ENCODE measurements at regions not wholly inside any gene's neighbourhood (a gene's known extent, or its start where the extent isn't known, plus 50 kb on each side); places are given as distances from the start of the nearest gene placed in this dataset.

GRCh38 chr6:23002044-23002619 is 432.8 kb downstream of the HDGFL1 start:
- intact Hi-C loops (cut with DNase I; ENCODE audit: low total_unique reads) = no loop called here
- 83 to 98% (median 94%) methylated on average over 1 of the region's 1 CpG for WGBS, 5 donors
- H3K4me1 ChIP-seq = peaks cover 0 to 6% (median 0%) of the 10 kb centered on the region in 4 donors
- no peaks in the 10 kb centered on the region for H3K27me3 ChIP-seq
- no peak for DNase-seq
- TF ChIP-seq POLR2A (IDR thresholded peaks at IDR 0.05) (no peak), CTCF (IDR thresholded peaks at IDR 0.05) (no peak), EP300 (IDR thresholded peaks at IDR 0.05) (no peak), POLR2AphosphoS5 (IDR thresholded peaks at IDR 0.05) (no peak)
- H3K9me3 ChIP-seq = no peaks in the 10 kb centered on the region
- no peak overlapping the region for H3K4me3 ChIP-seq
- H3K27ac ChIP-seq = no peak overlapping the region
- no peaks in the 10 kb centered on the region for H3K36me3 ChIP-seq

DNA sequence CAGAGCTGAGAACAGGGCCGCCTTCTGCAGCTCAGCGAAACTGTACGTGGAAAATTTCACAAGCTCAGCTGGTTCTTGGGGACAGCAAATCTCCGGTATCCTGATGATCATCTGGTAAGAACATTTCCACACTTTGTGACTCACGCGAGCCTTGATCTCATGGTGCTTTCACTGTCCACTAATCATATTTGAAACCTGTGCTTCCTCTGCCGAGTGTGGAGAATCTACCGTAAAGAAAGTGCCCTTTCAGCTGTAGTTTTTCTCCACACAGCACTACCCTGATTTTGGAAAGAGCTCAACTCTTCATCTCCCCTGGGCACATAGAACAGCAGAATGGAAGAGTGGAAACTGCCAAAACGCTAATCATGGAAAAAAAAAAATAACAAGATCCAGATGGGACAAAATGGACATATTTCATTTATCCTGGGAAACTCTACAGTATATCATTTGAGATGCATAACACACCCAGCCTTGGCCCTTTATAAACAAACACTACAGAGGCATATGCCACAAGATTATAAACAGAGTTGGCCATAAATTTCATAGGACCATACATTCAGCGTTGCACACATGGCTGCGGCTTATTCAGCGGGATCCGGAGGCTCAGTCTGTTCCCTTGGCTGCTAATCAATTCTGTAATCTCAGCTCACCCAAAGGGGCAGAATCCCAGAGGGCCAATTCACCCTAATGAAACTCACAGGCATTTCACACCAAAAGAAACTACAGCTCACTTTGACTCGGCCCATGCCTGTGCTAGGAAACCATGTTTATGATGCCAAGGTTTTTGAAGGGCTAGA is 434.5 kb downstream of the HDGFL1 start:
- H3K27ac ChIP-seq = peak overlapping the region in 2 of 5 donors; percentile 2 to 74
- no peaks in the 10 kb centered on the region for H3K9me3 ChIP-seq
- DNase-seq = peak in 1 of 2 donors; percentile 35
- WGBS, 5 donors = 70 to 83% (median 78%) methylated on average over 14 of the region's 14 CpGs
- no peak overlapping the region for H3K4me3 ChIP-seq
- intact Hi-C loops (cut with DNase I; ENCODE audit: low total_unique reads) = no loop called here
- no peaks in the 10 kb centered on the region for H3K27me3 ChIP-seq
- TF ChIP-seq POLR2AphosphoS5 (IDR thresholded peaks at IDR 0.05) (peak in 2 of 3 donors; percentile 24 to 51), CTCF (IDR thresholded peaks at IDR 0.05) (no peak)
- no peaks in the 10 kb centered on the region for H3K36me3 ChIP-seq
- H3K4me1 ChIP-seq = peaks cover 0 to 6% (median 0%) of the 10 kb centered on the region in 4 donors

DNA sequence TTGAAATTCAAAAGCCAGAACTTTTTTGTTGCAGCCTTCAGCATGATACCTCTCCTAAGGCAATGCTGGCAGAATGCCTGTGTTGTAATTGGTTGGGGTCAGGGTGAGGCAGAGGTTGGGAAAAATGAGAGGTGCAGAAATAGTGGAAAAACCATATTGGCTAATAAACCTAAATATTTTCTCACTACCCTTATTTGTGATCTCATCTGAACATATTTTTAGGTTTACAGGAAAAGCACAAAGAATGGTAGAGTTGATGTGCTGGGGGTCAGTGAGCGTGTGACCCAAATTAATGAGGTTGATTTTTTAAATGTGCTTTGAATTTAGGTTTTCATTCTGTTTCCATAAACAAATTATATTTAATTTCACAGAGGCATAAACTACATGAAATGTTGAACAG is 437.3 kb downstream of the HDGFL1 start:
- H3K27me3 ChIP-seq = no peaks in the 10 kb centered on the region
- peaks cover 0 to 6% (median 0%) of the 10 kb centered on the region in 4 donors for H3K4me1 ChIP-seq
- no peak for DNase-seq
- no peaks in the 10 kb centered on the region for H3K36me3 ChIP-seq
- no peaks in the 10 kb centered on the region for H3K9me3 ChIP-seq
- H3K27ac ChIP-seq = no peak overlapping the region
- WGBS, 5 donors = 5 to 92% (median 46%) methylated on average over 1 of the region's 1 CpG
- intact Hi-C loops (cut with DNase I; ENCODE audit: low total_unique reads) = no loop called here
- H3K4me3 ChIP-seq = no peak overlapping the region
- TF ChIP-seq POLR2AphosphoS5 (IDR thresholded peaks at IDR 0.05) = no peak
- TF ChIP-seq POLR2A (IDR thresholded peaks at IDR 0.05) = no peak
- TF ChIP-seq CTCF (IDR thresholded peaks at IDR 0.05) = no peak
- TF ChIP-seq EP300 (IDR thresholded peaks at IDR 0.05) = no peak

- H3K9me3 ChIP-seq = no peaks in the 10 kb centered on the region
- TF ChIP-seq POLR2A (IDR thresholded peaks at IDR 0.05) (no peak), EP300 (IDR thresholded peaks at IDR 0.05) (no peak), CTCF (IDR thresholded peaks at IDR 0.05) (no peak)
- H3K36me3 ChIP-seq = no peaks in the 10 kb centered on the region
- no peak overlapping the region for H3K27ac ChIP-seq
- intact Hi-C loops (cut with DNase I; ENCODE audit: low total_unique reads) = no loop called here
- no peaks in the 10 kb centered on the region for H3K27me3 ChIP-seq
- no peaks in the 10 kb centered on the region for H3K4me1 ChIP-seq
- H3K4me3 ChIP-seq = no peak overlapping the region
- no peak for DNase-seq
Observed at GRCh38 chr6:23011615-23012014, 442.2 kb downstream of the HDGFL1 start.

All from stomach (tissue), 8 donors.